ENCODE measurements at regions not wholly inside any gene's neighbourhood (a gene's known extent, or its start where the extent isn't known, plus 50 kb on each side); places are given as distances from the start of the nearest gene placed in this dataset.

GRCh38 chr16:48459167-48459566, 74.0 kb upstream of the SIAH1 start:
- TF ChIP-seq RFX5 (IDR thresholded peaks at IDR 0.05; ENCODE audit: low read depth, low read length) (no peak), POLR2A (IDR thresholded peaks at IDR 0.05; ENCODE audit: low read depth, low read length) (no peak), CTCF (conservative IDR thresholded peaks at IDR 0.05; ENCODE audit: low read depth, low read length) (no peak), RCOR1 (IDR thresholded peaks at IDR 0.05; ENCODE audit: insufficient replicate concordance, low read length) (no peak), SMC3 (IDR thresholded peaks at IDR 0.05; ENCODE audit: low read depth, low read length) (no peak), MAFK (IDR thresholded peaks at IDR 0.05; ENCODE audit: low read depth, low read length) (no peak), CHD1 (IDR thresholded peaks at IDR 0.05; ENCODE audit: low read depth, low read length) (no peak), MXI1 (IDR thresholded peaks at IDR 0.05; ENCODE audit: borderline replicate concordance, low read depth, low read length) (no peak), FOS (IDR thresholded peaks at IDR 0.05; ENCODE audit: low read depth, low read length) (no peak), RAD21 (IDR thresholded peaks at IDR 0.05; ENCODE audit: low read length) (no peak), MAZ (IDR thresholded peaks at IDR 0.05; ENCODE audit: borderline replicate concordance, low read depth, low read length) (no peak)

Measured in IMR-90 (cell line).